Peyer's patch (tissue), 4 donors: ENCODE measurements at regions not wholly inside any gene's neighbourhood (a gene's known extent, or its start where the extent isn't known, plus 50 kb on each side); places are given as distances from the start of the nearest gene placed in this dataset.

Experiments
- DNase-seq, 3 donors: peaks; one replicate each; pipeline ENCODE4 v3.0.0-alpha.2; 2017 to 2019
- H3K27ac ChIP-seq, 4 donors: fragments of 200-600 bp; sonication (generic); one replicate each; pipeline ENCODE4 v1.5.1; 2016 to 2019
- H3K27me3 ChIP-seq, 2 donors: fragments of 200-600 bp; sonication (generic); one replicate each; pipeline ENCODE4 v1.5.1; 2019
- H3K36me3 ChIP-seq, 3 donors: fragments of 200-600 bp; sonication (generic); one replicate each; pipeline ENCODE4 v1.5.1; 2016 to 2019
- H3K4me1 ChIP-seq, 4 donors: fragments of 200-600 bp; sonication (generic); one replicate each; pipeline ENCODE4 v1.5.1; 2016 to 2019
- H3K4me3 ChIP-seq, 4 donors: fragments of 200-600 bp; sonication (generic); 1 replicate in 3 of 4; 2 replicates in 1 of 4; pipeline ENCODE4 v1.5.1; 2016 to 2019; ENCODE audit warnings: mild to moderate bottlenecking in 1 of 4
- H3K9me3 ChIP-seq, 4 donors: fragments of 200-600 bp; sonication (generic); one replicate each; pipeline ENCODE4 v1.5.1; 2016 to 2019; ENCODE audit warnings: mild to moderate bottlenecking in 1 of 4
- CTCF ChIP-seq, 6 experiments: fragments of 450-650 bp in 4 of 6; fragments of 200-600 bp in 2 of 6; sonication (generic) in 1 of 6; IDR thresholded peaks; one replicate each; pipeline ENCODE4 v1.5.1; 2017 to 2019; ENCODE audit warnings: antibody characterized with exemption in 6 of 6, mild to moderate bottlenecking in 3 of 6, moderate library complexity in 1 of 6
- POLR2A ChIP-seq, 2 donors: fragments of 450-650 bp; IDR thresholded peaks; one replicate each; pipeline ENCODE4 v1.5.1; 2017; ENCODE audit warnings: antibody characterized with exemption in 2 of 2, mild to moderate bottlenecking in 2 of 2, moderate library complexity in 2 of 2

GRCh38 chr20:57065646-57066045 lies 200.8 kb downstream of the BMP7 start:
- TF ChIP-seq POLR2A (IDR thresholded peaks at IDR 0.05), result no peak
- TF ChIP-seq CTCF (IDR thresholded peaks at IDR 0.05), result no peak
- DNase-seq, result no peak
- Histone ChIP-seq H3K27ac (no peak overlapping the region), H3K36me3 (no peaks in the 10 kb centered on the region), H3K4me1 (no peaks in the 10 kb centered on the region), H3K27me3 (no peaks in the 10 kb centered on the region), H3K9me3 (no peaks in the 10 kb centered on the region), H3K4me3 (no peak overlapping the region)

GRCh38 chr20:57066126-57066900 lies 200.1 kb downstream of the BMP7 start:
- DNase-seq, result no peak
- H3K27me3 ChIP-seq, result no peaks in the 10 kb centered on the region
- H3K4me3 ChIP-seq, result no peak overlapping the region

GRCh38 chr20:57069442-57069841 lies 197.0 kb downstream of the BMP7 start:
- H3K27ac ChIP-seq, result no peak overlapping the region
- no peak overlapping the region for H3K4me3 ChIP-seq
- H3K9me3 ChIP-seq, result no peaks in the 10 kb centered on the region
- no peaks in the 10 kb centered on the region for H3K4me1 ChIP-seq
- no peaks in the 10 kb centered on the region for H3K27me3 ChIP-seq
- no peak for TF ChIP-seq POLR2A (IDR thresholded peaks at IDR 0.05)
- TF ChIP-seq CTCF (IDR thresholded peaks at IDR 0.05), result no peak
- DNase-seq, result no peak
- no peaks in the 10 kb centered on the region for H3K36me3 ChIP-seq

More at GRCh38 chr20:57066126-57066900, 200.1 kb downstream of the BMP7 start:
- Histone ChIP-seq H3K36me3 (no peaks in the 10 kb centered on the region), H3K27ac (no peak overlapping the region), H3K9me3 (no peaks in the 10 kb centered on the region), H3K4me1 (no peaks in the 10 kb centered on the region)
- TF ChIP-seq POLR2A (IDR thresholded peaks at IDR 0.05) (no peak), CTCF (IDR thresholded peaks at IDR 0.05) (no peak)

GRCh38 chr20:57070296-57070695 lies 196.1 kb downstream of the BMP7 start:
- Histone ChIP-seq H3K4me1 (no peaks in the 10 kb centered on the region), H3K27me3 (no peaks in the 10 kb centered on the region), H3K4me3 (no peak overlapping the region), H3K36me3 (no peaks in the 10 kb centered on the region), H3K27ac (no peak overlapping the region), H3K9me3 (no peaks in the 10 kb centered on the region)
- TF ChIP-seq CTCF (IDR thresholded peaks at IDR 0.05) (no peak), POLR2A (IDR thresholded peaks at IDR 0.05) (no peak)
- no peak for DNase-seq

- Histone ChIP-seq H3K9me3 (no peaks in the 10 kb centered on the region), H3K4me1 (no peaks in the 10 kb centered on the region), H3K27me3 (no peaks in the 10 kb centered on the region), H3K4me3 (no peak overlapping the region), H3K27ac (no peak overlapping the region), H3K36me3 (no peaks in the 10 kb centered on the region)
- DNase-seq, result no peak
- TF ChIP-seq CTCF (IDR thresholded peaks at IDR 0.05), result no peak
- TF ChIP-seq POLR2A (IDR thresholded peaks at IDR 0.05), result no peak
These were observed 195.1 kb downstream of the BMP7 start for GRCh38 chr20:57071283-57071731.
